ENCODE measurements at regions not wholly inside any gene's neighbourhood (a gene's known extent, or its start where the extent isn't known, plus 50 kb on each side); places are given as distances from the start of the nearest gene placed in this dataset.

GRCh38 chr5:40141896-40142295 lies 537.8 kb upstream of the PTGER4 start:
- no peak for TF ChIP-seq CTCF (IDR thresholded peaks at IDR 0.05; ENCODE audit: insufficient read depth, low read depth, low read length, missing control alignments)

GRCh38 chr5:40141418-40141817 lies 538.3 kb upstream of the PTGER4 start:
- TF ChIP-seq CTCF (IDR thresholded peaks at IDR 0.05; ENCODE audit: insufficient read depth, low read depth, low read length, missing control alignments) = no peak
- H3K4me3 ChIP-seq (ENCODE audit: low read length) = no peak overlapping the region
- no peak for DNase-seq (ENCODE audit: low read depth)

More at GRCh38 chr5:40141896-40142295, 537.8 kb upstream of the PTGER4 start:
- DNase-seq (ENCODE audit: low read depth) = no peak
- no peak overlapping the region for H3K4me3 ChIP-seq (ENCODE audit: low read length)

- H3K4me3 ChIP-seq (ENCODE audit: low read length) = no peak overlapping the region
- DNase-seq (ENCODE audit: low read depth) = no peak
- TF ChIP-seq CTCF (IDR thresholded peaks at IDR 0.05; ENCODE audit: insufficient read depth, low read depth, low read length, missing control alignments) = no peak
Measured at GRCh38 chr5:40137223-40137622, 542.5 kb upstream of the PTGER4 start.

GRCh38 chr5:40134883-40135520 lies 544.7 kb upstream of the PTGER4 start:
- TF ChIP-seq CTCF (IDR thresholded peaks at IDR 0.05; ENCODE audit: insufficient read depth, low read depth, low read length, missing control alignments) = no peak
- no peak for DNase-seq (ENCODE audit: low read depth)
- H3K4me3 ChIP-seq (ENCODE audit: low read length) = no peak overlapping the region

- no peak for DNase-seq (ENCODE audit: low read depth)
- no peak for TF ChIP-seq CTCF (IDR thresholded peaks at IDR 0.05; ENCODE audit: insufficient read depth, low read depth, low read length, missing control alignments)
- no peak overlapping the region for H3K4me3 ChIP-seq (ENCODE audit: low read length)
Measured at GRCh38 chr5:40124367-40124766, 555.3 kb upstream of the PTGER4 start.

- no peak overlapping the region for H3K4me3 ChIP-seq (ENCODE audit: low read length)
- no peak for DNase-seq (ENCODE audit: low read depth)
Measured at GRCh38 chr5:40121236-40121635, 558.5 kb upstream of the PTGER4 start.

More at GRCh38 chr5:40121236-40121635, 558.5 kb upstream of the PTGER4 start:
- TF ChIP-seq CTCF (IDR thresholded peaks at IDR 0.05; ENCODE audit: insufficient read depth, low read depth, low read length, missing control alignments) = no peak
